H9 (cell line): ENCODE measurements at regions not wholly inside any gene's neighbourhood (a gene's known extent, or its start where the extent isn't known, plus 50 kb on each side); places are given as distances from the start of the nearest gene placed in this dataset.

ENCODE experiments used
- DNase-seq: peaks from one replicate; pipeline ENCODE4 v3.0.0-alpha.2; 2017
- H2AFZ ChIP-seq: one replicate; pipeline ENCODE4 v1.6.1; 2013; ENCODE audit warnings: mild to moderate bottlenecking, low read length, control low read depth, moderate library complexity
- H2AK5ac ChIP-seq: 2 replicates; pipeline ENCODE4 v1.6.1; 2013; ENCODE audit warnings: low read length, control low read depth, mixed read lengths; ENCODE audit not compliant: insufficient read length
- H2BK120ac ChIP-seq: one replicate; pipeline ENCODE4 v1.6.1; 2013; ENCODE audit warnings: low read depth, mild to moderate bottlenecking, low read length, control low read depth, inconsistent platforms; ENCODE audit not compliant: poor library complexity, severe bottlenecking
- H2BK12ac ChIP-seq: 2 replicates; pipeline ENCODE4 v1.6.1; 2013; ENCODE audit warnings: low read length, control low read depth, mixed read lengths, low read depth; ENCODE audit not compliant: insufficient read length
- H2BK15ac ChIP-seq: 2 replicates; pipeline ENCODE4 v1.6.1; 2013; ENCODE audit warnings: low read depth, low read length, control low read depth
- H2BK20ac ChIP-seq: one replicate; pipeline ENCODE4 v1.6.1; 2013; ENCODE audit warnings: low read depth, mild to moderate bottlenecking, low read length, control low read depth, inconsistent platforms; ENCODE audit not compliant: poor library complexity, severe bottlenecking
- H2BK5ac ChIP-seq: 2 replicates; pipeline ENCODE4 v1.6.1; 2013; ENCODE audit warnings: low read length, control low read depth, mixed read lengths; ENCODE audit not compliant: insufficient read length
- H3K14ac ChIP-seq: 2 replicates; pipeline ENCODE4 v1.6.1; 2013; ENCODE audit warnings: low read length, control low read depth; ENCODE audit not compliant: insufficient read depth
- H3K18ac ChIP-seq: 2 replicates; pipeline ENCODE4 v1.6.1; 2013; ENCODE audit warnings: low read depth, mild to moderate bottlenecking, mixed read lengths, low read length, control low read depth; ENCODE audit not compliant: insufficient read length
- H3K23ac ChIP-seq: 2 replicates; pipeline ENCODE4 v1.6.1; 2013; ENCODE audit warnings: low read length, control low read depth, mixed read lengths, low read depth; ENCODE audit not compliant: insufficient read length
- H3K23me2 ChIP-seq: 2 replicates; pipeline ENCODE4 v1.6.1; 2013; ENCODE audit warnings: low read depth, mild to moderate bottlenecking, mixed read lengths, low read length, control low read depth; ENCODE audit not compliant: insufficient read length, poor library complexity, severe bottlenecking
- H3K27ac ChIP-seq: 2 replicates; pipeline ENCODE4 v1.5.1; 2013; ENCODE audit warnings: low read length, control low read depth, mixed read lengths, low read depth; ENCODE audit not compliant: insufficient read length
- H3K27me3 ChIP-seq: 2 replicates; pipeline ENCODE4 v1.6.1; 2013; ENCODE audit warnings: low read length, control low read depth, inconsistent platforms; ENCODE audit not compliant: insufficient read depth
- H3K4ac ChIP-seq: 2 replicates; pipeline ENCODE4 v1.6.1; 2013; ENCODE audit warnings: low read depth, mild to moderate bottlenecking, control low read depth, inconsistent platforms, low read length, moderate library complexity
- H3K4me1 ChIP-seq: 2 replicates; pipeline ENCODE4 v1.6.1; 2013; ENCODE audit warnings: low read length, control low read depth, inconsistent platforms; ENCODE audit not compliant: insufficient read depth
- H3K4me2 ChIP-seq: 2 replicates; pipeline ENCODE4 v1.6.1; 2013; ENCODE audit warnings: low read length, control low read depth, mixed read lengths; ENCODE audit not compliant: insufficient read length, insufficient read depth
- H3K56ac ChIP-seq: 2 replicates; pipeline ENCODE4 v1.6.1; 2013; ENCODE audit warnings: low read depth, mild to moderate bottlenecking, mixed read lengths, low read length, control low read depth; ENCODE audit not compliant: insufficient read length
- H3K79me1 ChIP-seq: 2 replicates; pipeline ENCODE4 v1.6.1; 2013; ENCODE audit warnings: low read depth, mild to moderate bottlenecking, moderate library complexity, low read length, control low read depth, inconsistent platforms; ENCODE audit not compliant: insufficient read depth, poor library complexity, severe bottlenecking
- H3K79me2 ChIP-seq: 2 replicates; pipeline ENCODE4 v1.6.1; 2013; ENCODE audit warnings: low read length, control low read depth, inconsistent platforms; ENCODE audit not compliant: insufficient read depth
- H3K9ac ChIP-seq: 2 replicates; pipeline ENCODE4 v1.6.1; 2013; ENCODE audit warnings: low read length, control low read depth, mixed read lengths; ENCODE audit not compliant: insufficient read length; ENCODE audit errors: extremely low read depth
- H3K9me3 ChIP-seq: one replicate; pipeline ENCODE4 v1.6.1; 2013; ENCODE audit warnings: low read depth, low read length, inconsistent platforms; ENCODE audit not compliant: control insufficient read depth
- H3T11ph ChIP-seq: one replicate; pipeline ENCODE4 v1.6.1; 2013; ENCODE audit warnings: mild to moderate bottlenecking, low read length, control low read depth, inconsistent platforms
- H4K20me1 ChIP-seq: one replicate; pipeline ENCODE4 v1.6.1; 2013; ENCODE audit not compliant: control insufficient read depth, insufficient read length, insufficient read depth
- H4K5ac ChIP-seq: 2 replicates; pipeline ENCODE4 v1.6.1; 2013; ENCODE audit warnings: low read depth, mild to moderate bottlenecking, mixed read lengths, low read length, control low read depth; ENCODE audit not compliant: insufficient read length
- H4K8ac ChIP-seq: replicated peaks from 2 replicates; pipeline ENCODE4 v1.6.1; 2013; ENCODE audit warnings: low read length, control low read depth, mixed read lengths, low read depth; ENCODE audit not compliant: insufficient read length
- H4K91ac ChIP-seq: 2 replicates; pipeline ENCODE4 v1.6.1; 2013; ENCODE audit warnings: low read depth, mild to moderate bottlenecking, moderate library complexity, mixed read lengths, low read length, control low read depth; ENCODE audit not compliant: insufficient read length
- H3K27ac Mint-ChIP-seq, 3 experiments: 2 replicates in 2 of 3; 3 replicates in 1 of 3; pipeline ENCODE4 v1.8.0; 2020 to 2021; ENCODE audit warnings: mixed read lengths in 3 of 3, mild to moderate bottlenecking in 1 of 3, moderate library complexity in 1 of 3
- H3K27me3 Mint-ChIP-seq: 2 replicates; pipeline ENCODE4 v1.8.0; 2021; ENCODE audit warnings: low read depth, mild to moderate bottlenecking, moderate library complexity, mixed read lengths
- H3K36me3 Mint-ChIP-seq, 3 experiments: 2 replicates in 2 of 3; 3 replicates in 1 of 3; pipeline ENCODE4 v1.8.0; 2020 to 2021; ENCODE audit warnings: low read depth in 3 of 3, mixed read lengths in 3 of 3; ENCODE audit not compliant: insufficient read depth in 1 of 3
- H3K4me1 Mint-ChIP-seq, 2 experiments: 2 replicates each; pipeline ENCODE4 v1.8.0; 2020; ENCODE audit warnings: mixed read lengths in 2 of 2
- H3K4me3 Mint-ChIP-seq, 2 experiments: 2 replicates in 1 of 2; 3 replicates in 1 of 2; pipeline ENCODE4 v1.8.0; 2020 to 2021; ENCODE audit warnings: mild to moderate bottlenecking in 2 of 2, mixed read lengths in 2 of 2, moderate library complexity in 1 of 2
- H3K9me3 Mint-ChIP-seq, 2 experiments: 2 replicates in 1 of 2; 3 replicates in 1 of 2; pipeline ENCODE4 v1.8.0; 2020; ENCODE audit warnings: mild to moderate bottlenecking in 2 of 2, mixed read lengths in 2 of 2, moderate library complexity in 1 of 2
- WGBS: extraction: QIAGEN DNeasy Blood & Tissue Kit; methylation state at CpG from one replicate; pipeline ENCODE4 v1.1.7; 2013; ENCODE audit warnings: missing lambda C conversion rate, low lambda C conversion rate, mixed read lengths; ENCODE audit not compliant: insufficient read length; ENCODE audit errors: extremely low coverage; 5-methylcytosine and 5-hydroxymethylcytosine counted together
- TF ChIP-seq, protein P1 (sequence below): fragments of 200-600 bp; sonication (generic); conservative IDR thresholded peaks from 3 replicates; pipeline ENCODE4 v1.8.0; 2021; ENCODE audit warnings: antibody characterized with exemption, mild to moderate bottlenecking

DNA sequence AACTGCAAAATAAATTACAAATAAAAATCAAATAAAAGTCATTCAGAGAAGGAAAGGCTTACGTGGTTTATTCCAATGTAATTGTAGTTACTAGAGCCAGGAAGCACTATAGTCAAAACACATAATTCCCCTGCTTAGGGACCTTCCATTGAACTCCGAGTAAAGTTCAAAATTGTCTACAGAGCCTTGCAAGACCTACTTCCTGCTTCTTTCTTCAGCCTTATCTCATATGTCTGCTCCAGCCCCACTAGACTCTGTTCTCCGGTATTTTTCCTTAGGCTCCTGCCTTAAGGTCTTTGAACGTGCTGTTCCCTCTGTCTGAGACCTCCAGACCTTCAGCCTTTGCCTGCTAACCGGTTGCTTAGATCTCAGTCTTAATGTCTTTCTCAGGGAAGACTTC is 104.3 kb downstream of the ARL6IP6 start:
- Mint-ChIP-seq H3K4me3 (no peak overlapping the region), H3K9me3 (no peaks in the 10 kb centered on the region), H3K27ac (no peak overlapping the region), H3K4me1 (peaks cover 0 to 12% of the 10 kb centered on the region in 2 experiments; a peak in 3 of 4 replicates), H3K27me3 (no peaks in the 10 kb centered on the region), H3K36me3 (no peaks in the 10 kb centered on the region)
- Histone ChIP-seq H4K20me1 (no peaks in the 10 kb centered on the region), H2BK15ac (no peak overlapping the region), H3K4me2 (no peak overlapping the region), H3K79me1 (no peaks in the 10 kb centered on the region), H3K27me3 (no peaks in the 10 kb centered on the region), H2BK12ac (no peak overlapping the region), H4K8ac (no peak overlapping the region), H3K4ac (no peak overlapping the region), H3T11ph (no peak overlapping the region), H3K23ac (no peak overlapping the region), H3K56ac (no peak overlapping the region), H2AK5ac (no peak overlapping the region), H2AFZ (no peak overlapping the region), H2BK120ac (no peak overlapping the region), H3K79me2 (no peaks in the 10 kb centered on the region), H4K5ac (no peak overlapping the region), H3K14ac (no peak overlapping the region), H3K27ac (no peak overlapping the region), H3K23me2 (no peaks in the 10 kb centered on the region), H3K18ac (no peak overlapping the region), H3K4me1 (peaks cover 2% of the 10 kb centered on the region; the same call in 1 of the 2 replicates), H2BK20ac (no peak overlapping the region), H2BK5ac (no peak overlapping the region), H3K9ac (no peak overlapping the region), H4K91ac (no peak overlapping the region), H3K9me3 (no peaks in the 10 kb centered on the region)
- WGBS = no CpG with 5 or more reads among the region's 5 CpGs
- no peak for DNase-seq
- TF ChIP-seq, protein P1, sequence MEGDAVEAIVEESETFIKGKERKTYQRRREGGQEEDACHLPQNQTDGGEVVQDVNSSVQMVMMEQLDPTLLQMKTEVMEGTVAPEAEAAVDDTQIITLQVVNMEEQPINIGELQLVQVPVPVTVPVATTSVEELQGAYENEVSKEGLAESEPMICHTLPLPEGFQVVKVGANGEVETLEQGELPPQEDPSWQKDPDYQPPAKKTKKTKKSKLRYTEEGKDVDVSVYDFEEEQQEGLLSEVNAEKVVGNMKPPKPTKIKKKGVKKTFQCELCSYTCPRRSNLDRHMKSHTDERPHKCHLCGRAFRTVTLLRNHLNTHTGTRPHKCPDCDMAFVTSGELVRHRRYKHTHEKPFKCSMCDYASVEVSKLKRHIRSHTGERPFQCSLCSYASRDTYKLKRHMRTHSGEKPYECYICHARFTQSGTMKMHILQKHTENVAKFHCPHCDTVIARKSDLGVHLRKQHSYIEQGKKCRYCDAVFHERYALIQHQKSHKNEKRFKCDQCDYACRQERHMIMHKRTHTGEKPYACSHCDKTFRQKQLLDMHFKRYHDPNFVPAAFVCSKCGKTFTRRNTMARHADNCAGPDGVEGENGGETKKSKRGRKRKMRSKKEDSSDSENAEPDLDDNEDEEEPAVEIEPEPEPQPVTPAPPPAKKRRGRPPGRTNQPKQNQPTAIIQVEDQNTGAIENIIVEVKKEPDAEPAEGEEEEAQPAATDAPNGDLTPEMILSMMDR = no peak
